VCaP (cell line): ENCODE measurements at regions not wholly inside any gene's neighbourhood (a gene's known extent, or its start where the extent isn't known, plus 50 kb on each side); places are given as distances from the start of the nearest gene placed in this dataset.

Experiments used
- H3K27ac ChIP-seq: fragments of 450-650 bp; 2 replicates; pipeline ENCODE4 v1.5.1; 2017
- CTCF ChIP-seq: fragments of 450-650 bp; conservative IDR thresholded peaks from 2 replicates; pipeline ENCODE4 v1.5.1; 2017; ENCODE audit warnings: mild to moderate bottlenecking, moderate library complexity

DNA sequence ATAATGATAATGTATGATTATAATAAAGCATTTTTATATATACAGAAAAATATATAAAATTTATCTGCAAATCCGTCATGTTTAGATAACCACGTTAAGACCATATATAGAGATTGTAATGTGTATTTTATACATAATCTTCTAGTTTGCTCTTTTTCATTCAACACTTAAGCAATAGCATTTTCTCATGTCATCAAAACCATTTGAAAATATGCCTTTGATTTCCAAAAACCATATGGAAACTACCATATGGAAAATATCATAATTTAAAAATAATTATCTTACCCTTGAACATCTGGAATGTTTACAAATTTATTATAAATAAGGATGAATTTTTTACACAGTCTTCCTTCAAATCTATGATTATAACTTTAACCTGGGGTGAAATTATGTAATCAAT, 250.4 kb upstream of the NPSR1 start:
- H3K27ac ChIP-seq: no peak overlapping the region
- no peak for TF ChIP-seq CTCF

- no peak for TF ChIP-seq CTCF
- no peak overlapping the region for H3K27ac ChIP-seq
These were observed 240.2 kb upstream of the NPSR1 start for GRCh38 chr7:34417781-34418180.

- no peak overlapping the region for H3K27ac ChIP-seq
- no peak for TF ChIP-seq CTCF
These were observed 236.5 kb upstream of the NPSR1 start for GRCh38 chr7:34421526-34421925.

- no peak for TF ChIP-seq CTCF
- no peak overlapping the region for H3K27ac ChIP-seq
These were observed 232.8 kb upstream of the NPSR1 start for GRCh38 chr7:34425194-34425593.

- no peak for TF ChIP-seq CTCF
- no peak overlapping the region for H3K27ac ChIP-seq
These were observed 232.2 kb upstream of the NPSR1 start for GRCh38 chr7:34425631-34426384.

- no peak overlapping the region for H3K27ac ChIP-seq
- peak; percentile 74 for TF ChIP-seq CTCF
These were observed 227.6 kb upstream of the NPSR1 start for GRCh38 chr7:34430456-34430855.

- no peak overlapping the region for H3K27ac ChIP-seq
- TF ChIP-seq CTCF: no peak
These were observed 219.6 kb upstream of the NPSR1 start for GRCh38 chr7:34438436-34438835.
